Astrocyte (in vitro differentiated cells and primary cell): ENCODE measurements at regions not wholly inside any gene's neighbourhood (a gene's known extent, or its start where the extent isn't known, plus 50 kb on each side); places are given as distances from the start of the nearest gene placed in this dataset.

Source experiments
- DNase-seq: peaks from one replicate; pipeline ENCODE4 v3.0.0-alpha.2; 2010; ENCODE audit warnings: low read depth
- FAIRE-seq: peaks from 2 replicates; lab custom pipeline; 2011; peaks lifted over from hg19 to GRCh38; lab: Jason Lieb, UNC
- H2AFZ ChIP-seq: 2 replicates; pipeline ENCODE4 v1.6.0; 2012; ENCODE audit warnings: low read depth, low read length, inconsistent platforms
- H3K27ac ChIP-seq: 2 replicates; pipeline ENCODE4 v1.5.1; 2011; ENCODE audit warnings: low read depth, low read length, inconsistent platforms
- H3K27me3 ChIP-seq: 2 replicates; pipeline ENCODE4 v1.6.0; 2011; ENCODE audit warnings: low read length, inconsistent platforms; ENCODE audit not compliant: insufficient read depth
- H3K36me3 ChIP-seq: 2 replicates; pipeline ENCODE4 v1.5.1; 2011; ENCODE audit warnings: low read length, inconsistent platforms; ENCODE audit not compliant: insufficient read depth
- H3K4me1 ChIP-seq: 2 replicates; pipeline ENCODE4 v1.5.1; 2011; ENCODE audit warnings: low read length, inconsistent platforms; ENCODE audit not compliant: insufficient read depth
- H3K4me2 ChIP-seq: 2 replicates; pipeline ENCODE4 v1.6.0; 2012; ENCODE audit warnings: low read length, inconsistent platforms
- H3K4me3 ChIP-seq: 2 replicates; pipeline ENCODE4 v1.5.1; 2011; ENCODE audit warnings: low read depth, mild to moderate bottlenecking, low read length, inconsistent platforms; ENCODE audit not compliant: insufficient read depth
- H3K79me2 ChIP-seq: 2 replicates; pipeline ENCODE4 v1.6.0; 2012; ENCODE audit warnings: mild to moderate bottlenecking, low read length, inconsistent platforms; ENCODE audit not compliant: insufficient read depth
- H3K9ac ChIP-seq: 2 replicates; pipeline ENCODE4 v1.6.0; 2012; ENCODE audit warnings: mild to moderate bottlenecking, low read length, inconsistent platforms
- H3K9me3 ChIP-seq: 2 replicates; pipeline ENCODE4 v1.5.1; 2012; ENCODE audit warnings: low read depth, mild to moderate bottlenecking, low read length, inconsistent platforms; ENCODE audit not compliant: insufficient read depth
- H4K20me1 ChIP-seq: 2 replicates; pipeline ENCODE4 v1.6.0; 2012; ENCODE audit warnings: low read length, inconsistent platforms; ENCODE audit not compliant: insufficient read depth
- H3K27ac Mint-ChIP-seq: one replicate; pipeline ENCODE4 v1.8.0; 2021; ENCODE audit warnings: mild to moderate bottlenecking, mixed read lengths; ENCODE audit not compliant: unreplicated experiment
- H3K27me3 Mint-ChIP-seq: one replicate; pipeline ENCODE4 v1.8.0; 2021; ENCODE audit warnings: low read depth, mixed read lengths; ENCODE audit not compliant: unreplicated experiment
- H3K36me3 Mint-ChIP-seq: one replicate; pipeline ENCODE4 v1.8.0; 2021; ENCODE audit warnings: low read depth, mixed read lengths; ENCODE audit not compliant: unreplicated experiment
- H3K4me1 Mint-ChIP-seq: one replicate; pipeline ENCODE4 v1.8.0; 2021; ENCODE audit warnings: low read depth, mixed read lengths; ENCODE audit not compliant: unreplicated experiment
- H3K4me3 Mint-ChIP-seq: one replicate; pipeline ENCODE4 v1.8.0; 2021; ENCODE audit warnings: mild to moderate bottlenecking, moderate library complexity, mixed read lengths; ENCODE audit not compliant: unreplicated experiment
- H3K9me3 Mint-ChIP-seq: one replicate; pipeline ENCODE4 v1.8.0; 2021; ENCODE audit warnings: mild to moderate bottlenecking, mixed read lengths; ENCODE audit not compliant: unreplicated experiment
- CTCF ChIP-seq: IDR thresholded peaks from 2 replicates; pipeline ENCODE4 v1.5.1; 2011; ENCODE audit warnings: low read depth, mild to moderate bottlenecking, inconsistent platforms, low read length, moderate library complexity; ENCODE audit not compliant: insufficient read depth
- EZH2 ChIP-seq: IDR thresholded peaks from 2 replicates; pipeline ENCODE4 v1.6.1; 2012; ENCODE audit warnings: mild to moderate bottlenecking, low read length, inconsistent platforms; ENCODE audit not compliant: insufficient read depth

DNA sequence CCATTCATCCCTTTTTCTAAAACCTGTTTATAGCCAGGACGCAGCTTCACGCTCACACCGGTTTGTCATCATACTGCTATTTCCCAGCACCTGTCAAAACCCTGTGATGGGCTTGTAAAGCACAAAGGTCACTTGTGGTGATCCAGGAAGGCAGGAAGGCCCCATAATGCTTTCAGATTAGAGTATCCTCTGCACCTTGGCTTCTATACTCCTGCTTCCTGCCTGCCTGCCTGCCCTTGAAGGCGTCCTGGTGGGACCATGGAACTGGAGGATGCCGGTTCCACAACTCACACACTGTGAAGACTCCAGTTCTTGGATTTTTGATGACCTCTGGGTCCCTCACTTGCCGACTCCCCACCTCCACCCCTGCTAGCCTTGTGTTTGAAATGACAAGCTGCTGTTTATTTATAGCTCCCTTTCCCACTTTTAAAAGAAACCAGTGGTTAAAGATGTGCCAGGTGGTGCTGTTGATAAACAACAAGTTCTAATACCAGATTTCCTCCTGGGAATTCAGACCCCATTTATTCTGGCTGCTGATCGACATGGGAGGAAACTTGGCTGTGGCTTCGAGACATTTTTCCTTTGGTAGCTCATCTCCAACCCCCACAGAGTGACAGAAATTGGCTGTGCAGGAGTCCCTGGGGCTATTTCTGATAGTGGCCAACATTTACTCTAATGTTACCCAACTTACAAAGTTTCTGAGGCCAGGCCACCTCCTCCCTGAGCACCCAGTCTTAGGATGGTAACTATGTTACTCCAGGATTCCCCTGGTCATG is 211.5 kb downstream of the KDR start:
- DNase-seq, result no peak
- H3K4me3 Mint-ChIP-seq, result no peak overlapping the region
- H3K36me3 Mint-ChIP-seq, result no peaks in the 10 kb centered on the region
- peak overlapping the region; percentile 28 for H3K27ac Mint-ChIP-seq
- no peak overlapping the region for H3K4me3 ChIP-seq
- peaks cover 19% of the 10 kb centered on the region for H3K4me1 Mint-ChIP-seq
- H3K79me2 ChIP-seq, result no peaks in the 10 kb centered on the region
- no peaks in the 10 kb centered on the region for H4K20me1 ChIP-seq
- no peaks in the 10 kb centered on the region for H3K4me1 ChIP-seq
- no peak for FAIRE-seq
- H3K27me3 ChIP-seq, result no peaks in the 10 kb centered on the region
- no peak overlapping the region for H3K9ac ChIP-seq
- H3K36me3 ChIP-seq, result no peaks in the 10 kb centered on the region
- H2AFZ ChIP-seq, result no peak overlapping the region
- TF ChIP-seq EZH2, result no peak
- no peak for TF ChIP-seq CTCF
- no peaks in the 10 kb centered on the region for H3K9me3 Mint-ChIP-seq
- no peak overlapping the region for H3K27ac ChIP-seq
- no peaks in the 10 kb centered on the region for H3K9me3 ChIP-seq
- H3K27me3 Mint-ChIP-seq, result no peaks in the 10 kb centered on the region
- H3K4me2 ChIP-seq, result no peak overlapping the region

GRCh38 chr4:54912155-54912554 is 213.2 kb downstream of the KDR start:
- no peaks in the 10 kb centered on the region for H3K79me2 ChIP-seq
- H3K27me3 Mint-ChIP-seq, result no peaks in the 10 kb centered on the region
- peaks cover 22% of the 10 kb centered on the region for H3K4me1 Mint-ChIP-seq
- no peak for DNase-seq
- no peak overlapping the region for H3K4me3 Mint-ChIP-seq
- H3K27ac Mint-ChIP-seq, result no peak overlapping the region
- no peak overlapping the region for H3K9ac ChIP-seq
- no peak overlapping the region for H3K27ac ChIP-seq
- no peak overlapping the region for H3K4me3 ChIP-seq
- H3K4me1 ChIP-seq, result no peaks in the 10 kb centered on the region
- H3K27me3 ChIP-seq, result no peaks in the 10 kb centered on the region
- H3K4me2 ChIP-seq, result no peak overlapping the region
- no peaks in the 10 kb centered on the region for H3K9me3 ChIP-seq
- no peaks in the 10 kb centered on the region for H3K36me3 ChIP-seq
- no peak for TF ChIP-seq EZH2
- TF ChIP-seq CTCF, result no peak
- H3K9me3 Mint-ChIP-seq, result no peaks in the 10 kb centered on the region
- H3K36me3 Mint-ChIP-seq, result no peaks in the 10 kb centered on the region
- no peak overlapping the region for H2AFZ ChIP-seq
- no peaks in the 10 kb centered on the region for H4K20me1 ChIP-seq
- no peak for FAIRE-seq

DNA sequence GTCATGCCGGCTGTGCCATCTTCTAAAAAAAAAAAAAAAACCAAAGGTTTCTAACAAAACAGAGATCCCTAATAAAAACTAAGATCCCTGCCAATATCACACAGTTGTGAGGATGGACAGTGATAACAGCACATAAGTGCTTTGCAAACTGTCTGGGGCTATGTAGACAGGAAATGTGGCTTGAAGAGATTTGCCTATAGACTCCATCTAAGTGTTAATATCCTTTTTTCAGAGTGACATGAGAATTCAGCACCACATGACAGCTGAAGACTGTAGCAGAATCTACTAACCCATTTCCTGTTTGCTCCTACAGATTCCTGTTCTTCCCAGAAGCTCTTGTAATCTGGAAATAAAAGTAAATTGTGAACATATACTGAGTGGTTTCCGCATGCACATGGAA is 215.4 kb downstream of the KDR start:
- no peaks in the 10 kb centered on the region for H3K36me3 ChIP-seq
- no peak for FAIRE-seq
- H2AFZ ChIP-seq, result no peak overlapping the region
- H3K79me2 ChIP-seq, result no peaks in the 10 kb centered on the region
- no peaks in the 10 kb centered on the region for H4K20me1 ChIP-seq
- no peak for DNase-seq
- no peaks in the 10 kb centered on the region for H3K36me3 Mint-ChIP-seq
- peaks cover 22% of the 10 kb centered on the region for H3K4me1 Mint-ChIP-seq
- H3K4me2 ChIP-seq, result no peak overlapping the region
- no peaks in the 10 kb centered on the region for H3K27me3 Mint-ChIP-seq
- H3K4me3 Mint-ChIP-seq, result no peak overlapping the region
- H3K4me1 ChIP-seq, result no peaks in the 10 kb centered on the region
- H3K9ac ChIP-seq, result no peak overlapping the region
- no peak overlapping the region for H3K27ac Mint-ChIP-seq
- H3K27ac ChIP-seq, result no peak overlapping the region
- H3K9me3 Mint-ChIP-seq, result peaks cover 4% of the 10 kb centered on the region
- H3K9me3 ChIP-seq, result no peaks in the 10 kb centered on the region
- no peaks in the 10 kb centered on the region for H3K27me3 ChIP-seq
- TF ChIP-seq EZH2 (no peak), CTCF (no peak)
- no peak overlapping the region for H3K4me3 ChIP-seq
